BE2C (cell line): ENCODE measurements at regions not wholly inside any gene's neighbourhood (a gene's known extent, or its start where the extent isn't known, plus 50 kb on each side); places are given as distances from the start of the nearest gene placed in this dataset.

Experiments
- DNase-seq: peaks from one replicate; pipeline ENCODE4 v3.0.0-alpha.2; 2020
- H3K27me3 ChIP-seq: fragments of 250-450 bp; sonication (Bioruptor Pico); 2 replicates; pipeline ENCODE4 v1.5.1; 2020; ENCODE audit warnings: mild to moderate bottlenecking
- H3K36me3 ChIP-seq: fragments of 250-450 bp; sonication (Bioruptor Pico); 2 replicates; pipeline ENCODE4 v1.5.1; 2020; ENCODE audit warnings: mild to moderate bottlenecking
- H3K4me1 ChIP-seq: fragments of 250-450 bp; sonication (Bioruptor Pico); 2 replicates; pipeline ENCODE4 v1.5.1; 2020
- H3K4me3 ChIP-seq: 2 replicates; pipeline ENCODE4 v1.5.1; 2011; ENCODE audit warnings: low read depth, low read length
- H3K9me3 ChIP-seq: fragments of 250-450 bp; sonication (Bioruptor Pico); 2 replicates; pipeline ENCODE4 v1.5.1; 2020
- TF ChIP-seq, protein P1 (sequence below): IDR thresholded peaks from 2 replicates; pipeline ENCODE4 v1.5.1; 2012; ENCODE audit warnings: mild to moderate bottlenecking, low read depth, low read length

DNA sequence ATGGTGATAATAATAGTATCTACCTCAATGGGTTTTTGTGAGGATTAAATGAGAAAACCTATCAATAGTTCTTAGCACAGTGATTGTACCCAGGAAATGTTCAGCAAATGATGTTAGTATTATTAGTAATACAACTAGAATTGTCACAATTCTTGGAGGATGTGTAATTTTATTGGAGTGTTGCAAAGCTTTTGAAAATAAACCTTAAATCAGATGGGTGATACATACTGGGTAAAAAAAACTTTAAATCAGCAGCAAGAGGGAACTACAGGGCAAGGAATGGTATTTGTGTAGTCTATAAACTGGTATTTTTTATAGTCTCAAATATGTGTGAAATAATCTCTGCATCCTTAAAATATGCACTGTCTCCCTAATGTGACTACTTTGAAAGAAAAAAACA, 371.6 kb downstream of the PIK3R1 start:
- Histone ChIP-seq H3K4me3 (no peak overlapping the region), H3K36me3 (no peaks in the 10 kb centered on the region), H3K27me3 (no peaks in the 10 kb centered on the region), H3K9me3 (no peaks in the 10 kb centered on the region), H3K4me1 (peaks cover 3% of the 10 kb centered on the region)
- DNase-seq: no peak
- TF ChIP-seq, protein P1, sequence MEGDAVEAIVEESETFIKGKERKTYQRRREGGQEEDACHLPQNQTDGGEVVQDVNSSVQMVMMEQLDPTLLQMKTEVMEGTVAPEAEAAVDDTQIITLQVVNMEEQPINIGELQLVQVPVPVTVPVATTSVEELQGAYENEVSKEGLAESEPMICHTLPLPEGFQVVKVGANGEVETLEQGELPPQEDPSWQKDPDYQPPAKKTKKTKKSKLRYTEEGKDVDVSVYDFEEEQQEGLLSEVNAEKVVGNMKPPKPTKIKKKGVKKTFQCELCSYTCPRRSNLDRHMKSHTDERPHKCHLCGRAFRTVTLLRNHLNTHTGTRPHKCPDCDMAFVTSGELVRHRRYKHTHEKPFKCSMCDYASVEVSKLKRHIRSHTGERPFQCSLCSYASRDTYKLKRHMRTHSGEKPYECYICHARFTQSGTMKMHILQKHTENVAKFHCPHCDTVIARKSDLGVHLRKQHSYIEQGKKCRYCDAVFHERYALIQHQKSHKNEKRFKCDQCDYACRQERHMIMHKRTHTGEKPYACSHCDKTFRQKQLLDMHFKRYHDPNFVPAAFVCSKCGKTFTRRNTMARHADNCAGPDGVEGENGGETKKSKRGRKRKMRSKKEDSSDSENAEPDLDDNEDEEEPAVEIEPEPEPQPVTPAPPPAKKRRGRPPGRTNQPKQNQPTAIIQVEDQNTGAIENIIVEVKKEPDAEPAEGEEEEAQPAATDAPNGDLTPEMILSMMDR: no peak

DNA sequence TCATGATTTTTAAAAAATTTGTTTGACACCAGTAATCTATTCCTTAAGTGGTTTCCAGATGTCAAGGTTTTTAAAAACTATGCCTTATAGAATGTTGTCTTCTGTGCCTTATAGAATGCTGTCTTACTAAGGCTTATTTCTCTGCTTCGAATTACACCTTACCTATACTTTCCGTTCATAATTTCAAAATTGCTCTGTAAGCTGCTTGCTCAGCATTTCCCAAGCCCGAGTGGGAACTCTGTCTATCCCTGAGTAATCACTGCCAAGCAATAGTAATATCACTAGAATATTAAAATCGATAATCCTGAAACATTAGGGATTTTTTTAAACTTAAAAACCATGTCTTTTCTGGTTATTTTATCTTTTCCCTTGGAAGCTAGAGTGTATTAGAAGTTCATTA, 376.3 kb downstream of the PIK3R1 start:
- peaks cover 11% of the 10 kb centered on the region for H3K4me1 ChIP-seq
- H3K4me3 ChIP-seq: no peak overlapping the region
- DNase-seq: no peak
- no peaks in the 10 kb centered on the region for H3K27me3 ChIP-seq
- H3K9me3 ChIP-seq: no peaks in the 10 kb centered on the region; the same call in 1 of the 2 replicates
- TF ChIP-seq, protein P1: no peak
- H3K36me3 ChIP-seq: no peaks in the 10 kb centered on the region

GRCh38 chr5:68592351-68592750, 376.8 kb downstream of the PIK3R1 start:
- TF ChIP-seq, protein P1: no peak
- no peak for DNase-seq
- H3K36me3 ChIP-seq: no peaks in the 10 kb centered on the region

DNA sequence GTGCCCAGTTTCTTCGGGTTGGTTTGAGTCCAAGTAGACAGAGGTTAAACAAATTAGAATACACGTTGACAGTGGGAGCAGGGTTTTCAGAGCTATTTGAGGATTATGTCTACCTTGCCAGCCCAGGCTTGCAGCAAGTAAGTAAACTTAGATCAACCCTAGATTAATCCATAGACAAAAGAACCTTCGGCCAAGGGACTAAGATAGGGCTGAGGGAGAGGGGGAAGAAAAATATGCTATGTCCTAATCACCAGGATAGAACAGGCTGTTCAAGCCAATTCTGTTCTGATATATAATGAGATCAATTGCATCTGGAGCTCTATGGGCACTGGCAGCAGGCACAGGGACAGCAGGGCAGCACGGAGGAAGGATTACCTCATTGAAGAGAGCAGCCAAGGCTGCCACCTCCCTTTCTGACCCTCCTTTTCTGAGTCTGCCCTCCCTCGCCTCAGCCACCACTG, 377.7 kb downstream of the PIK3R1 start:
- TF ChIP-seq, protein P1: no peak

More at GRCh38 chr5:68592351-68592750, 376.8 kb downstream of the PIK3R1 start:
- H3K9me3 ChIP-seq: no peaks in the 10 kb centered on the region; the same call in 1 of the 2 replicates
- H3K27me3 ChIP-seq: no peaks in the 10 kb centered on the region
- no peak overlapping the region for H3K4me3 ChIP-seq
- H3K4me1 ChIP-seq: peaks cover 11% of the 10 kb centered on the region

DNA sequence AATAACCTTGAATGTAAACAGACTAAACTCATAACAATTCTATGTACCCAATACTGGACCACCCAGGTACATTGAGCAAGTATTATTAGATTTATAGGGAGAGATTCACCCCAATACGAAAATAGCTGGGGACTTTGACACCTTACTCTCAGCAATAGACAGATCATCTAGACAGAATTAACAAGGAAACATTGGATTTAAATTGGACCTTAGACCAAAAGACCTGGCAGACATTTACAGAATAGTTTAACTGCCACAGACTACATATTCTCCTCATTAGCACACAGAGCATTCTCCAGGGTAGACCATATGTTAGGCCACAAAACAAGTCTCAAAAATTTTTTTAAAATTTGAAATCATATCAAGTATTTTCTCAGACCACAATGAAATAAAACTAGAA, 397.4 kb downstream of the PIK3R1 start:
- Histone ChIP-seq H3K9me3 (no peaks in the 10 kb centered on the region; the same call in 1 of the 2 replicates), H3K4me3 (no peak overlapping the region), H3K27me3 (no peaks in the 10 kb centered on the region), H3K4me1 (no peaks in the 10 kb centered on the region), H3K36me3 (no peaks in the 10 kb centered on the region)
- no peak for DNase-seq
- TF ChIP-seq, protein P1: no peak

More for the DNA sequence above, 377.7 kb downstream of the PIK3R1 start:
- Histone ChIP-seq H3K4me3 (no peak overlapping the region), H3K9me3 (no peaks in the 10 kb centered on the region; the same call in 1 of the 2 replicates), H3K4me1 (peaks cover 9% of the 10 kb centered on the region), H3K27me3 (no peaks in the 10 kb centered on the region), H3K36me3 (no peaks in the 10 kb centered on the region)
- DNase-seq: no peak

DNA sequence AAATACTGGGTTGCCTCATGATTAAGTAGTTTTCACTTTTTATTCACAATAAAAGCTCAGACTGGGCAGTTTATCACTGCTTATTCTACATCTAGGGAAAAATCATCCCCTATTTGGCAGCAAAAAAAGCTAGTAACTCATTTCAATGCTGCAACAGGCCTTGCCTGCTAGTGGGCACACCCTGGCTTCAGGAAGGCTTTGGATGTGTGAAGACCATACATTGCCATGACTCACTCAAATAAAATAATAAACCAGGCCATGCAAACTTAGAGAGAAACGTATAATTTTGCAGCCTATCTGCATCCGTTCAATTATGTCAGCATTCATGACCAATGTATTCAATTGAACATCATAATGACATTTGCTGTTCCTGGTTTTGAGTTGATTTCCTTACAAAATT, 402.9 kb downstream of the PIK3R1 start:
- TF ChIP-seq, protein P1: no peak
- Histone ChIP-seq H3K36me3 (no peaks in the 10 kb centered on the region), H3K9me3 (no peaks in the 10 kb centered on the region; the same call in 1 of the 2 replicates), H3K4me3 (no peak overlapping the region), H3K4me1 (peaks cover 4% of the 10 kb centered on the region; the same call in 1 of the 2 replicates), H3K27me3 (no peaks in the 10 kb centered on the region)
- no peak for DNase-seq
